ENCODE measurements at regions not wholly inside any gene's neighbourhood (a gene's known extent, or its start where the extent isn't known, plus 50 kb on each side); places are given as distances from the start of the nearest gene placed in this dataset.

DNA sequence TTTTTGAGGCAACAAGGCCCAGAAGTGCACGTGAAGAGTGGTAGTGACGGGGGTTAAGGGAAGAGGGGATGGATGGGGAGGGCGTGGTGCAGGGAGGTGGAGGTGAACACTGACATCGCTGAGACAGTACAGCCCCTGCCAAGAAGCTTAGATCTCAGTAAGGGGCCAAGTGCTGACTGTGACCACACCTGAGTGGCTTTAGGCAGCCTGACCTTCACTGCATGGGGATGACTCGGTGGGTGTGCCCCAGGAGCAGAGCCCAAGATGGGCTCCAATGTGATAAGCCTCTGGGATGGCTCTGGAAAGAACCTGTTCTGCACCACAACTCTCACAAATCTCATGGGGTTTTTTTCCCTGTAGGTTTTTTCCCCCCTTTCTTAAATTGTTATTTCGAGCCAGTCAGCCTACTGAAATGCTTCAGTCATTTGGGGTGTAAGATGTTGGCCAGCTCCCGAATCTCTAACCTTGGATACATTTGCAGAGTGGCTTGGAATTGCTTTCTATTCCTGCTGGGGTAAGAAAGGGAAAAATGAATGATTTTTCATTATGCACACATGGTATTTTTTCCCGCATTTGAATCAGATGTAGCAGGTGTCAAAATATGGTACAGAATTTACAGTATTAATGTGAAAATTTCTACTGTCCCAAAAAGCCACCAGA, 165.0 kb downstream of the TM9SF2 start:
- Histone ChIP-seq H4K20me1 (ENCODE audit: insufficient read depth, low read length, poor library complexity, severe bottlenecking) (no peaks in the 10 kb centered on the region), H3K9ac (ENCODE audit: low read depth, low read length, poor library complexity, severe bottlenecking) (no peak overlapping the region), H3K9me3 (ENCODE audit: insufficient read depth, low read depth, low read length) (no peaks in the 10 kb centered on the region), H3K9me2 (replicated peaks; ENCODE audit: low read depth, low read length) (no peaks in the 10 kb centered on the region), H3K79me2 (ENCODE audit: insufficient read depth, low read length) (no peaks in the 10 kb centered on the region), H3K4me3 (ENCODE audit: low read length, poor library complexity, severe bottlenecking) (no peak overlapping the region), H3K4me2 (ENCODE audit: low read depth, low read length, poor library complexity, severe bottlenecking) (no peak overlapping the region), H3K36me3 (ENCODE audit: insufficient read depth, low read length) (no peaks in the 10 kb centered on the region), H3F3A (ENCODE audit: low read depth) (no peaks in the 10 kb centered on the region), H3K4me1 (ENCODE audit: insufficient read depth, low read length, poor library complexity, severe bottlenecking) (no peaks in the 10 kb centered on the region), H2AFZ (ENCODE audit: low read length) (no peak overlapping the region), H3K27me3 (ENCODE audit: insufficient read depth, low read length, poor library complexity, severe bottlenecking) (no peaks in the 10 kb centered on the region)
- TF ChIP-seq, protein P1, sequence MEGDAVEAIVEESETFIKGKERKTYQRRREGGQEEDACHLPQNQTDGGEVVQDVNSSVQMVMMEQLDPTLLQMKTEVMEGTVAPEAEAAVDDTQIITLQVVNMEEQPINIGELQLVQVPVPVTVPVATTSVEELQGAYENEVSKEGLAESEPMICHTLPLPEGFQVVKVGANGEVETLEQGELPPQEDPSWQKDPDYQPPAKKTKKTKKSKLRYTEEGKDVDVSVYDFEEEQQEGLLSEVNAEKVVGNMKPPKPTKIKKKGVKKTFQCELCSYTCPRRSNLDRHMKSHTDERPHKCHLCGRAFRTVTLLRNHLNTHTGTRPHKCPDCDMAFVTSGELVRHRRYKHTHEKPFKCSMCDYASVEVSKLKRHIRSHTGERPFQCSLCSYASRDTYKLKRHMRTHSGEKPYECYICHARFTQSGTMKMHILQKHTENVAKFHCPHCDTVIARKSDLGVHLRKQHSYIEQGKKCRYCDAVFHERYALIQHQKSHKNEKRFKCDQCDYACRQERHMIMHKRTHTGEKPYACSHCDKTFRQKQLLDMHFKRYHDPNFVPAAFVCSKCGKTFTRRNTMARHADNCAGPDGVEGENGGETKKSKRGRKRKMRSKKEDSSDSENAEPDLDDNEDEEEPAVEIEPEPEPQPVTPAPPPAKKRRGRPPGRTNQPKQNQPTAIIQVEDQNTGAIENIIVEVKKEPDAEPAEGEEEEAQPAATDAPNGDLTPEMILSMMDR (conservative IDR thresholded peaks at IDR 0.05; ENCODE audit: low read length), result no peak
- TF ChIP-seq EZH2phosphoT487 (IDR thresholded peaks at IDR 0.05; ENCODE audit: borderline replicate concordance), result no peak

GRCh38 chr13:99665711-99666110, 164.4 kb downstream of the TM9SF2 start:
- H3K4me2 ChIP-seq (ENCODE audit: low read depth, low read length, poor library complexity, severe bottlenecking), result no peak overlapping the region
- no peaks in the 10 kb centered on the region for H4K20me1 ChIP-seq (ENCODE audit: insufficient read depth, low read length, poor library complexity, severe bottlenecking)
- H3K9ac ChIP-seq (ENCODE audit: low read depth, low read length, poor library complexity, severe bottlenecking), result no peak overlapping the region
- no peaks in the 10 kb centered on the region for H3K36me3 ChIP-seq (ENCODE audit: insufficient read depth, low read length)
- H3K79me2 ChIP-seq (ENCODE audit: insufficient read depth, low read length), result no peaks in the 10 kb centered on the region
- no peak overlapping the region for H3K4me3 ChIP-seq (ENCODE audit: low read length, poor library complexity, severe bottlenecking)
- no peaks in the 10 kb centered on the region for H3F3A ChIP-seq (ENCODE audit: low read depth)
- no peak for TF ChIP-seq EZH2phosphoT487 (IDR thresholded peaks at IDR 0.05; ENCODE audit: borderline replicate concordance)
- TF ChIP-seq, protein P1 (conservative IDR thresholded peaks at IDR 0.05; ENCODE audit: low read length), result no peak
- no peaks in the 10 kb centered on the region for H3K9me3 ChIP-seq (ENCODE audit: insufficient read depth, low read depth, low read length)
- no peaks in the 10 kb centered on the region for H3K9me2 ChIP-seq (replicated peaks; ENCODE audit: low read depth, low read length)
- no peak overlapping the region for H2AFZ ChIP-seq (ENCODE audit: low read length)
- H3K27me3 ChIP-seq (ENCODE audit: insufficient read depth, low read length, poor library complexity, severe bottlenecking), result no peaks in the 10 kb centered on the region
- H3K4me1 ChIP-seq (ENCODE audit: insufficient read depth, low read length, poor library complexity, severe bottlenecking), result no peaks in the 10 kb centered on the region

DNA sequence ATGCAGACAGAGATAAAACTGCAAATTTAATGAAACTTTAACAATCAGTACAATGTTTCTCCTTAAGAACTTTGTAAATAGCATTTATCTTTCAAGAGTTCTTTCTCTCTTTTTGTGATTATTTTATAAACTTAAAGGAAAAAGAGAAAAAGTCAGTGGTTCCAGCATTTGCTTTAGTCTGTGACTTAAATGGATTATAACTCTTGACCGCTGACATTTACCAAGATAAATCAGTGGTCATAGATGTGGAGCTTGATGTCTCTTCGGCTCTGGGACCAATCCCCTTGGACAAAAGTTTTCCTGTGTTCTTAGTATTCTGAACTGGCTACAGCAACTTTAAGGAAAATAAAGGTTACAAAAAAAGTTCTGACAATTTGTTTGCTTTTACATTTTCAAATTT, 162.6 kb downstream of the TM9SF2 start:
- TF ChIP-seq, protein P1 (conservative IDR thresholded peaks at IDR 0.05; ENCODE audit: low read length), result no peak
- no peak for TF ChIP-seq EZH2phosphoT487 (IDR thresholded peaks at IDR 0.05; ENCODE audit: borderline replicate concordance)
- H3K27me3 ChIP-seq (ENCODE audit: insufficient read depth, low read length, poor library complexity, severe bottlenecking), result no peaks in the 10 kb centered on the region
- H3K4me3 ChIP-seq (ENCODE audit: low read length, poor library complexity, severe bottlenecking), result no peak overlapping the region
- no peaks in the 10 kb centered on the region for H3K9me2 ChIP-seq (replicated peaks; ENCODE audit: low read depth, low read length)
- no peak overlapping the region for H3K9ac ChIP-seq (ENCODE audit: low read depth, low read length, poor library complexity, severe bottlenecking)
- H2AFZ ChIP-seq (ENCODE audit: low read length), result no peak overlapping the region
- H4K20me1 ChIP-seq (ENCODE audit: insufficient read depth, low read length, poor library complexity, severe bottlenecking), result no peaks in the 10 kb centered on the region
- no peaks in the 10 kb centered on the region for H3K79me2 ChIP-seq (ENCODE audit: insufficient read depth, low read length)
- no peak overlapping the region for H3K4me2 ChIP-seq (ENCODE audit: low read depth, low read length, poor library complexity, severe bottlenecking)
- peaks cover 9% of the 10 kb centered on the region for H3K4me1 ChIP-seq (ENCODE audit: insufficient read depth, low read length, poor library complexity, severe bottlenecking)
- no peaks in the 10 kb centered on the region for H3K9me3 ChIP-seq (ENCODE audit: insufficient read depth, low read depth, low read length)
- H3K36me3 ChIP-seq (ENCODE audit: insufficient read depth, low read length), result no peaks in the 10 kb centered on the region
- H3F3A ChIP-seq (ENCODE audit: low read depth), result no peaks in the 10 kb centered on the region

Measured in Loucy (cell line).